ENCODE measurements at regions not wholly inside any gene's neighbourhood (a gene's known extent, or its start where the extent isn't known, plus 50 kb on each side); places are given as distances from the start of the nearest gene placed in this dataset.

DNA sequence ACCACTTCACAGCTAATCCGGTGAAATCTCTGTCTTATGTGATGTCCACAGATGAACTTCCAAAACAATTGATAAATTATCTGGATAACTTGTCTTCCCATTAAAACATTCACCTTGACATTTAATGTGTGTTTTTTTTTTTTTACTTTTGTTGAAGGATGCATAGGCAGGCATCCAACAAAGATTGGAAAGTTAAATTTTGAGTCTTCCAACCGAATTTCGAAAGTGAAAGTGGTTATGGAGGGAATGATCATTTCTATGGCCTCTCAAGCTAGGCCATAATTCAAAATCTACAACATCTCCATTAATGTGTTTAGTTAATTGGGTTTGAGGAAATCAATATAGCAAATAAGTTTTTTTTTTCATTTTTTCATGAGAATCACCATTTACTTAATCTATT, 1495.5 kb upstream of the ACVR2A start:
- no peak overlapping the region for H3K27ac ChIP-seq (replicated peaks)
- H3K4me3 ChIP-seq (replicated peaks; ENCODE audit: insufficient read depth, low read length) = no peak overlapping the region
- DNase-seq (ENCODE audit: low read depth in 1 of 2, low spot score in 1 of 2) = no peak
- no peak for TF ChIP-seq POLR2AphosphoS5 (IDR thresholded peaks at IDR 0.05; ENCODE audit: low read depth)
- TF ChIP-seq, protein P1, sequence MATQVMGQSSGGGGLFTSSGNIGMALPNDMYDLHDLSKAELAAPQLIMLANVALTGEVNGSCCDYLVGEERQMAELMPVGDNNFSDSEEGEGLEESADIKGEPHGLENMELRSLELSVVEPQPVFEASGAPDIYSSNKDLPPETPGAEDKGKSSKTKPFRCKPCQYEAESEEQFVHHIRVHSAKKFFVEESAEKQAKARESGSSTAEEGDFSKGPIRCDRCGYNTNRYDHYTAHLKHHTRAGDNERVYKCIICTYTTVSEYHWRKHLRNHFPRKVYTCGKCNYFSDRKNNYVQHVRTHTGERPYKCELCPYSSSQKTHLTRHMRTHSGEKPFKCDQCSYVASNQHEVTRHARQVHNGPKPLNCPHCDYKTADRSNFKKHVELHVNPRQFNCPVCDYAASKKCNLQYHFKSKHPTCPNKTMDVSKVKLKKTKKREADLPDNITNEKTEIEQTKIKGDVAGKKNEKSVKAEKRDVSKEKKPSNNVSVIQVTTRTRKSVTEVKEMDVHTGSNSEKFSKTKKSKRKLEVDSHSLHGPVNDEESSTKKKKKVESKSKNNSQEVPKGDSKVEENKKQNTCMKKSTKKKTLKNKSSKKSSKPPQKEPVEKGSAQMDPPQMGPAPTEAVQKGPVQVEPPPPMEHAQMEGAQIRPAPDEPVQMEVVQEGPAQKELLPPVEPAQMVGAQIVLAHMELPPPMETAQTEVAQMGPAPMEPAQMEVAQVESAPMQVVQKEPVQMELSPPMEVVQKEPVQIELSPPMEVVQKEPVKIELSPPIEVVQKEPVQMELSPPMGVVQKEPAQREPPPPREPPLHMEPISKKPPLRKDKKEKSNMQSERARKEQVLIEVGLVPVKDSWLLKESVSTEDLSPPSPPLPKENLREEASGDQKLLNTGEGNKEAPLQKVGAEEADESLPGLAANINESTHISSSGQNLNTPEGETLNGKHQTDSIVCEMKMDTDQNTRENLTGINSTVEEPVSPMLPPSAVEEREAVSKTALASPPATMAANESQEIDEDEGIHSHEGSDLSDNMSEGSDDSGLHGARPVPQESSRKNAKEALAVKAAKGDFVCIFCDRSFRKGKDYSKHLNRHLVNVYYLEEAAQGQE (IDR thresholded peaks at IDR 0.05; ENCODE audit: insufficient replicate concordance, low read depth) = no peak
- TF ChIP-seq GABPA (IDR thresholded peaks at IDR 0.05; ENCODE audit: low read depth) = no peak
- TF ChIP-seq, protein P2, sequence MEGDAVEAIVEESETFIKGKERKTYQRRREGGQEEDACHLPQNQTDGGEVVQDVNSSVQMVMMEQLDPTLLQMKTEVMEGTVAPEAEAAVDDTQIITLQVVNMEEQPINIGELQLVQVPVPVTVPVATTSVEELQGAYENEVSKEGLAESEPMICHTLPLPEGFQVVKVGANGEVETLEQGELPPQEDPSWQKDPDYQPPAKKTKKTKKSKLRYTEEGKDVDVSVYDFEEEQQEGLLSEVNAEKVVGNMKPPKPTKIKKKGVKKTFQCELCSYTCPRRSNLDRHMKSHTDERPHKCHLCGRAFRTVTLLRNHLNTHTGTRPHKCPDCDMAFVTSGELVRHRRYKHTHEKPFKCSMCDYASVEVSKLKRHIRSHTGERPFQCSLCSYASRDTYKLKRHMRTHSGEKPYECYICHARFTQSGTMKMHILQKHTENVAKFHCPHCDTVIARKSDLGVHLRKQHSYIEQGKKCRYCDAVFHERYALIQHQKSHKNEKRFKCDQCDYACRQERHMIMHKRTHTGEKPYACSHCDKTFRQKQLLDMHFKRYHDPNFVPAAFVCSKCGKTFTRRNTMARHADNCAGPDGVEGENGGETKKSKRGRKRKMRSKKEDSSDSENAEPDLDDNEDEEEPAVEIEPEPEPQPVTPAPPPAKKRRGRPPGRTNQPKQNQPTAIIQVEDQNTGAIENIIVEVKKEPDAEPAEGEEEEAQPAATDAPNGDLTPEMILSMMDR (IDR thresholded peaks at IDR 0.05; ENCODE audit: insufficient read depth, low read length) = no peak
- TF ChIP-seq SPI1 (IDR thresholded peaks at IDR 0.05; ENCODE audit: borderline replicate concordance, low read depth) = no peak
- no peaks in the 10 kb centered on the region for H3K27me3 ChIP-seq (ENCODE audit: insufficient read depth, poor library complexity, severe bottlenecking)

DNA sequence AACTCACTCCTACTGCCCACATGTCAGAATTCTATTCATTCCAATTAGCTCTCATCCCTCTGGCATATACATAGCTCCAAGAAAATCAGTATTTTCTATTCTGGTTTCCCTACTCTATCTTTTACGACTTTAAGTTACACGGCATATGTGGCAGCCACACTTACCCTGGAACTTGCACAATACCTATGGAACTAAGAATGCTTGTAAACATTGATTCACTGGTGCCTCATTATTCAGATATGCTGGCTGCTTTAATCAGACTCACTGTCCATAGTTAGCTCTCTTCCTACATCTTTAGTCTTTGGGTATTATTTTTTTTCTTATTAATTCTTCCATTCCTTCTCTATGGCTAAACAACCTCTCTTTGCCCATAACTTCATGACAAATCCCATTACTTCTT, 1519.9 kb upstream of the ACVR2A start:
- Histone ChIP-seq H3K27me3 (ENCODE audit: insufficient read depth, poor library complexity, severe bottlenecking) (no peaks in the 10 kb centered on the region), H3K4me3 (replicated peaks; ENCODE audit: insufficient read depth, low read length) (no peak overlapping the region), H3K27ac (replicated peaks) (no peak overlapping the region)
- TF ChIP-seq, protein P2 (IDR thresholded peaks at IDR 0.05; ENCODE audit: insufficient read depth, low read length) = no peak
- TF ChIP-seq SPI1 (IDR thresholded peaks at IDR 0.05; ENCODE audit: borderline replicate concordance, low read depth) (no peak), POLR2AphosphoS5 (IDR thresholded peaks at IDR 0.05; ENCODE audit: low read depth) (no peak), GABPA (IDR thresholded peaks at IDR 0.05; ENCODE audit: low read depth) (no peak)
- TF ChIP-seq, protein P1 (IDR thresholded peaks at IDR 0.05; ENCODE audit: insufficient replicate concordance, low read depth) = no peak
- no peak for DNase-seq (ENCODE audit: low read depth in 1 of 2, low spot score in 1 of 2)

DNA sequence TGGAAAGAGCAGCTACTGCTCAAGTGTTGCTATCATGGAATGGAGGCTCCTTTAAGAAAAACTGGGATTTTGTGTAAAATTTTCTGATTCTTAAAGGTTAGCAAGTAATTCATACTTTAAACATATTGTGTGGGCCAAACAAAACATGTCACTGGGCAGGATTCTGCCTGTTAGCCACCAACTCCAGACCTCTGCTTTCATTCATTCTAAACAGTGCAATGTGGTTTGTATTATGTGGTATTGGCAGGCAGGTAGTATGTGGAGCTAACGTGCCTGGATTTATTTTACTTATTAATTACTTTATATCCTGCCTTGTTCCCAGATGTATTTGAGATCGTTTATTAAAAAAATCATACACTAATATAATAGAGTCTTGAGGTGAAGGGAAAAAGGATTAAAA, 1521.3 kb upstream of the ACVR2A start:
- no peak overlapping the region for H3K4me3 ChIP-seq (replicated peaks; ENCODE audit: insufficient read depth, low read length)
- H3K27me3 ChIP-seq (ENCODE audit: insufficient read depth, poor library complexity, severe bottlenecking) = no peaks in the 10 kb centered on the region
- DNase-seq (ENCODE audit: low read depth in 1 of 2, low spot score in 1 of 2) = no peak
- no peak for TF ChIP-seq SPI1 (IDR thresholded peaks at IDR 0.05; ENCODE audit: borderline replicate concordance, low read depth)
- TF ChIP-seq POLR2AphosphoS5 (IDR thresholded peaks at IDR 0.05; ENCODE audit: low read depth) = no peak
- TF ChIP-seq GABPA (IDR thresholded peaks at IDR 0.05; ENCODE audit: low read depth) = no peak
- TF ChIP-seq, protein P2 (IDR thresholded peaks at IDR 0.05; ENCODE audit: insufficient read depth, low read length) = no peak
- TF ChIP-seq, protein P1 (IDR thresholded peaks at IDR 0.05; ENCODE audit: insufficient replicate concordance, low read depth) = no peak
- no peak overlapping the region for H3K27ac ChIP-seq (replicated peaks)

Measured in HL-60 (cell line).